Astrocyte of the cerebellum (primary cell): ENCODE measurements at regions not wholly inside any gene's neighbourhood (a gene's known extent, or its start where the extent isn't known, plus 50 kb on each side); places are given as distances from the start of the nearest gene placed in this dataset.

Source experiments
- DNase-seq: peaks from one replicate; pipeline ENCODE4 v3.0.0-alpha.2; 2011; ENCODE audit warnings: low read depth
- H3K4me3 ChIP-seq: 2 replicates; pipeline ENCODE4 v1.5.1; 2011; ENCODE audit warnings: mild to moderate bottlenecking, low read depth, low read length, moderate library complexity
- in situ Hi-C: cut with HindIII; loops from 2 replicates; pipeline ENCODE4 v1.10.0; 2017; ENCODE audit warnings: low sequenced_read_pairs
- TF ChIP-seq, protein P1 (sequence below): IDR thresholded peaks from 2 replicates; pipeline ENCODE4 v1.5.1; 2012; ENCODE audit warnings: low read length, low read depth, moderate library complexity, mild to moderate bottlenecking; ENCODE audit errors: missing control alignments

DNA sequence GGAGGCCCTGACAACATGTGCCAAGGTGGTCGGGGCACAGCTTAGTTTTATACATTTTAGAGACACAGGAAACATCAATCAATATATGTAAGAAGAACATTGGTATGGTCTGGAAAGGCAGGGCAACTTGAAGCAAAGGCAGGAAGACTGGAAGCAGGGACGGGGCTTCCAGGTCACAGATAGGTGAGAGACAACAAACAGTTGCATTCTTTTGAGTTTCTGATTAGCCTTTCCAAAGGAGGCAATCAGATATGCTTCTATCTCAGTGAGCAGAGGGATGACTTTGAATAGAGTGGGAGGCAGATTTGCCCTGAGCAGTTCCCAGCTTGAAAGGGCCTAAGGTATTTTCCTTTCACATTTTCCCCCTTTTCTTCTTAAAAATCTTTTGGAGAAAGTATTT, 311.0 kb upstream of the RGS17 start:
- no peak for DNase-seq
- in situ Hi-C loops, result no loop called here
- H3K4me3 ChIP-seq, result no peak overlapping the region
- TF ChIP-seq, protein P1, sequence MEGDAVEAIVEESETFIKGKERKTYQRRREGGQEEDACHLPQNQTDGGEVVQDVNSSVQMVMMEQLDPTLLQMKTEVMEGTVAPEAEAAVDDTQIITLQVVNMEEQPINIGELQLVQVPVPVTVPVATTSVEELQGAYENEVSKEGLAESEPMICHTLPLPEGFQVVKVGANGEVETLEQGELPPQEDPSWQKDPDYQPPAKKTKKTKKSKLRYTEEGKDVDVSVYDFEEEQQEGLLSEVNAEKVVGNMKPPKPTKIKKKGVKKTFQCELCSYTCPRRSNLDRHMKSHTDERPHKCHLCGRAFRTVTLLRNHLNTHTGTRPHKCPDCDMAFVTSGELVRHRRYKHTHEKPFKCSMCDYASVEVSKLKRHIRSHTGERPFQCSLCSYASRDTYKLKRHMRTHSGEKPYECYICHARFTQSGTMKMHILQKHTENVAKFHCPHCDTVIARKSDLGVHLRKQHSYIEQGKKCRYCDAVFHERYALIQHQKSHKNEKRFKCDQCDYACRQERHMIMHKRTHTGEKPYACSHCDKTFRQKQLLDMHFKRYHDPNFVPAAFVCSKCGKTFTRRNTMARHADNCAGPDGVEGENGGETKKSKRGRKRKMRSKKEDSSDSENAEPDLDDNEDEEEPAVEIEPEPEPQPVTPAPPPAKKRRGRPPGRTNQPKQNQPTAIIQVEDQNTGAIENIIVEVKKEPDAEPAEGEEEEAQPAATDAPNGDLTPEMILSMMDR, result no peak

DNA sequence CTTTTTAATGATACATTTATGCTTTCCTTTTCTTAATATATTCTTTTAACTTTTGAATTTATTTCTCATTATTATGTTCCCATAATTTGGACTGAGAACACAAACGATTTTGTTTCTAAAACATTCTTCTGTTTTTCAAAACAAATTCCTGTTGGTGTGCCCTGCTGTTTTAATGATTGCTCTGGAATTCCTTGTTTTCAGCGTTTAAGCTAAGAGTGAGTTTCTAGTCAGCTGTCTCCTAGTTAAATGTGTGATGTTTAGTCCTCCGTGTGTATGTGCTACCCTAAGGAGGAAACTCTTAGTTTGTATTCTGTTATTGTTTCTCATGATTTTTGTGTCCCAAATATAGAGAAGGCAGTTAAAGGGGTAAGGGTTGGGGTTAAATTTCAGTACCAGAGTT, 306.1 kb upstream of the RGS17 start:
- no peak for DNase-seq
- in situ Hi-C loops, result no loop called here
- TF ChIP-seq, protein P1, result no peak
- H3K4me3 ChIP-seq, result no peak overlapping the region

DNA sequence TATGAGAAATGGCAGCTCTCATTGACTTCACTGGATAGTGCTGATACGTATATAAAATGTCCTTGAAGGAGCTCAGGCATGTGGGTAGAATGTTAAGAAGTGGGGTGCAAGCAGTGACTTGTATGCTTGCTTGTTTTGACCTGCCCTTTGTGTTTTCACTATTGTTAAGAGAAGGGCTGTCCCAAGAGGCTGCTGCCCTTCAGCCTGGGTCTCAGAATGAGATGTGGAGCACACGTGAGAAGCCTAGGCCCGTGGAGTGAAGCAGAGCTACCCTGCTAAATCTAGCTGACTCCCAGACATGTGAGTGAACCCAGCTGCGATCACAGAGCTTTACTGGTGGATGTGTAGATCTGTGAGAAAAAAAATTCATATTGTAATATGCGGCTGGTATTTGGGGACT, 305.3 kb upstream of the RGS17 start:
- in situ Hi-C loops, result no loop called here
- no peak for DNase-seq
- H3K4me3 ChIP-seq, result no peak overlapping the region
- TF ChIP-seq, protein P1, result no peak

DNA sequence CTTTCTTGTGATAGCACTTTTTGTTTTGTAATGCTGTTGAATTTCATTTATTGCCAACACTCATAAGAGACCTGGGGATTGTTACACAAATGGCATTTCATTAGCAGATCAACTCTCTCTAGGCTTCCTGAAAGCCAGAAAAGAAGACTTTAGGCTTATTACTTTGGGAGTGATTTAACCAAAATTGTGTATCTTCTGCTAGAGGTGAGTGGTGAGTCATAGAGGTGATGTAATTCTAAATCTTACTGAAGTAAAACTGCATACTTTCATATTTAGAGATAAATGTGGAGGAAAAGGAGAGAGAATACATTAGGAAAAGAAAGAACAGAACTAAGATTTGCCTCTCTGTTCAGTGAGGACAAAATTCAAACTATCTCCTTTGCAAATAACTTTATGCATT, 304.7 kb upstream of the RGS17 start:
- TF ChIP-seq, protein P1, result no peak
- in situ Hi-C loops, result no loop called here
- no peak for DNase-seq
- H3K4me3 ChIP-seq, result no peak overlapping the region

DNA sequence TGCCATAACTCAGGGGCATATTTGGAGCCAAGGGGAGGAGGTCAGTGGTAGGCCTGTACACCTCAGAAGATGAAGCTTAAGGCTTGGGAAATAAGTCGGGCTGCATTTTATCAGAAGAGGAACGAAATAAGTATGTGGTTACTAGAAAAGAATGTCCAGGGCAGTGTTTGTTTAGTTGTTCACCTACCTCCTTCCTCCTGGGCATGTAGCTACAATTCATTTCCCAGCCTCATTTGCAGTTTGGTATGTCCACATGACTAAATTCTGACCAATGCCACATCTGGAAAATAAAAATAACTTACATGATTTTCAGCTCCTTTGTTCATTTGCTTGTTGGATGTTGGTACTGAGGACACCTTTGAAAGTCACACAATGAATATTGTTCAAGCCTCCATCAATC, 294.5 kb upstream of the RGS17 start:
- TF ChIP-seq, protein P1, result no peak
- no peak overlapping the region for H3K4me3 ChIP-seq
- no peak for DNase-seq
- in situ Hi-C loops, result no loop called here

DNA sequence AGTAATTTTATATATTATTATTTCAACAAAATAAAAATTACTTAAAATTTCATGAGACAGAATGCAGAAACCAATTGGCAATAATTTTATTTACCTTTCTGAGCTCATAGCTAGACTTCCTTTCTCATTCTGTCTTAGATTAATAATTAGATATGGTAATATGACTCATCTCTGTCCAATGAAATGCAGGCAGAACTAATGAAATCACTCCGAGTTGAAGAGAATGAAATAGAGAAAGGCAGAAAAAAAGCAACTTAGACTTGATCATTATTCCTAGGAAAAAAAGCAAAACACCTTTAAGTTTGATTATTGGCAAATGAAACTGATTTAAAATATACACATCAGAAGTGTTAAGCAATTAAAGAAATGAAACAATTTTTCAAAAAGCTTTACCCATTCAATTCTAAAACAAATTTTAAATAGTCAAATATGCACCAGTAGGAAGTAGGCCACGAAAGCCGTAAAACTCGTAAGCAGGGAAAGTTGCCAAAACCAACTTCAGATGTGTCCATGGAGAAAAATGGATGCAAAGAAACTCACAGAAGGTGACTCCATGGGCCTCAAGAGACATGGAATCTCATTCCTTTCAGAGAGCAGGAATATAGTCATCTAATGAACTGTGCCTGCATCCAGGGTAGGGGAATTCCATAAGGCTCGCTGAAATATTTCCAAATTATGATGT, 293.8 kb upstream of the RGS17 start:
- peak; percentile 51 for DNase-seq
- TF ChIP-seq, protein P1, result no peak
- in situ Hi-C loops, result no loop called here

More for the DNA sequence above, 293.8 kb upstream of the RGS17 start:
- H3K4me3 ChIP-seq, result no peak overlapping the region
